MCF 10A (cell line): ENCODE measurements at regions not wholly inside any gene's neighbourhood (a gene's known extent, or its start where the extent isn't known, plus 50 kb on each side); places are given as distances from the start of the nearest gene placed in this dataset.

Experiments used
- BruUV-seq: library from RNA; stranded (reverse); fragments of 400-500 nt; replicated peaks from 2 replicates; lab custom pipeline; 2021; lab: Mats Ljungman, UMichigan
- CTCF ChIA-PET: fragments of 300-600 bp; sonication (Branson Sonifier 250); formaldehyde crosslinking; extraction: SDS; loops from one replicate; lab custom pipeline; 2021; ENCODE audit warnings: antibody characterized with exemption, inconsistent platforms; lab: Yijun Ruan, JAX
- POLR2A ChIA-PET: fragments of 300-600, 350-650 bp; sonication (Branson Sonifier 250); formaldehyde crosslinking; extraction: SDS; loops from one replicate; lab custom pipeline; 2020; ENCODE audit warnings: antibody characterized with exemption, inconsistent platforms; lab: Yijun Ruan, JAX
- DNase-seq: peaks from one replicate; pipeline ENCODE4 v3.0.0-alpha.2; 2018; ENCODE audit not compliant: unreplicated experiment
- H3K27ac Mint-ChIP-seq: one replicate; pipeline ENCODE4 v1.8.0; 2022; ENCODE audit warnings: mild to moderate bottlenecking, low read depth, mixed read lengths; ENCODE audit not compliant: unreplicated experiment
- H3K27me3 Mint-ChIP-seq: one replicate; pipeline ENCODE4 v1.8.0; 2022; ENCODE audit warnings: mixed read lengths; ENCODE audit not compliant: insufficient read depth, unreplicated experiment
- H3K36me3 Mint-ChIP-seq: one replicate; pipeline ENCODE4 v1.8.0; 2022; ENCODE audit warnings: mild to moderate bottlenecking, moderate library complexity, mixed read lengths; ENCODE audit not compliant: insufficient read depth, unreplicated experiment
- H3K4me1 Mint-ChIP-seq: one replicate; pipeline ENCODE4 v1.8.0; 2022; ENCODE audit warnings: mixed read lengths; ENCODE audit not compliant: insufficient read depth, unreplicated experiment
- H3K4me3 Mint-ChIP-seq: one replicate; pipeline ENCODE4 v1.8.0; 2022; ENCODE audit warnings: mild to moderate bottlenecking, moderate library complexity, mixed read lengths; ENCODE audit not compliant: unreplicated experiment
- H3K9me3 Mint-ChIP-seq: one replicate; pipeline ENCODE4 v1.8.0; 2022; ENCODE audit warnings: mixed read lengths; ENCODE audit not compliant: unreplicated experiment
- CTCF ChIP-seq: fragments of 200-600 bp; IDR thresholded peaks from one replicate; pipeline ENCODE4 v1.8.0; 2022; ENCODE audit warnings: antibody characterized with exemption, mild to moderate bottlenecking; ENCODE audit not compliant: unreplicated experiment
- intact Hi-C: fragments of 100-400 bp; cut with micrococcal nuclease; formaldehyde crosslinking; loops from 2 replicates; pipeline ENCODE4 v1.14.1; 2022

GRCh38 chr20:55258559-55258958 is 746.8 kb downstream of the CBLN4 start:
- intact Hi-C loops = no loop called here
- no peak for DNase-seq
- Mint-ChIP-seq H3K4me1 (no peaks in the 10 kb centered on the region), H3K27ac (no peak overlapping the region), H3K4me3 (no peak overlapping the region), H3K36me3 (no peaks in the 10 kb centered on the region), H3K9me3 (peaks cover 22% of the 10 kb centered on the region), H3K27me3 (no peaks in the 10 kb centered on the region)
- POLR2A ChIA-PET = no interaction called here
- TF ChIP-seq CTCF = no peak
- BruUV-seq = no TSS peak
- CTCF ChIA-PET = no interaction called here

- ChIA-PET POLR2A (no interaction called here), CTCF (interaction anchor here (0.7 kb wide), 1 partner anchor 578 kb away, joined by 3 read pairs; no protein-coding TSS in a partner anchor)
- no peaks in the 10 kb centered on the region for H3K27me3 Mint-ChIP-seq
- H3K4me1 Mint-ChIP-seq = no peaks in the 10 kb centered on the region
- no peaks in the 10 kb centered on the region for H3K36me3 Mint-ChIP-seq
- intact Hi-C loops = no loop called here
- peaks cover 17% of the 10 kb centered on the region for H3K9me3 Mint-ChIP-seq
- H3K4me3 Mint-ChIP-seq = no peak overlapping the region
- DNase-seq = no peak
- BruUV-seq = no TSS peak
- TF ChIP-seq CTCF = no peak
- no peak overlapping the region for H3K27ac Mint-ChIP-seq
Observed at GRCh38 chr20:55255016-55255415, 750.3 kb downstream of the CBLN4 start.

- H3K27me3 Mint-ChIP-seq = no peaks in the 10 kb centered on the region
- intact Hi-C loops = no loop called here
- no peak overlapping the region for H3K27ac Mint-ChIP-seq
- no peak overlapping the region for H3K4me3 Mint-ChIP-seq
- peaks cover 17% of the 10 kb centered on the region for H3K9me3 Mint-ChIP-seq
- no peaks in the 10 kb centered on the region for H3K4me1 Mint-ChIP-seq
- ChIA-PET POLR2A (no interaction called here), CTCF (interaction anchor here (0.7 kb wide), 1 partner anchor 541 kb away, joined by 4 read pairs; no protein-coding TSS in a partner anchor)
- no peaks in the 10 kb centered on the region for H3K36me3 Mint-ChIP-seq
- TF ChIP-seq CTCF = no peak
- DNase-seq = no peak
- BruUV-seq = no TSS peak
Observed at GRCh38 chr20:55253781-55254180, 751.5 kb downstream of the CBLN4 start.

GRCh38 chr20:55252521-55252920 is 752.8 kb downstream of the CBLN4 start:
- no peak overlapping the region for H3K4me3 Mint-ChIP-seq
- no peaks in the 10 kb centered on the region for H3K36me3 Mint-ChIP-seq
- intact Hi-C loops = no loop called here
- H3K4me1 Mint-ChIP-seq = no peaks in the 10 kb centered on the region
- no peak for TF ChIP-seq CTCF
- no peak overlapping the region for H3K27ac Mint-ChIP-seq
- H3K27me3 Mint-ChIP-seq = no peaks in the 10 kb centered on the region
- BruUV-seq = no TSS peak
- ChIA-PET CTCF (no interaction called here), POLR2A (no interaction called here)
- H3K9me3 Mint-ChIP-seq = peaks cover 11% of the 10 kb centered on the region
- no peak for DNase-seq
